ENCODE measurements at regions not wholly inside any gene's neighbourhood (a gene's known extent, or its start where the extent isn't known, plus 50 kb on each side); places are given as distances from the start of the nearest gene placed in this dataset.
A peak's percentile ranks its signal among the peaks of the same experiment; 100 is the strongest.
"Not testable (repeated sequence)": the region's sequence is repeated elsewhere in the genome, so short reads cannot be mapped to it uniquely, and the experiment has no call there.

- no peak for DNase-seq
These were observed 102.1 kb upstream of the IGLL5 start for GRCh38 chr22:22785316-22786065.

- DNase-seq = no peak
These were observed 101.1 kb upstream of the IGLL5 start for GRCh38 chr22:22786301-22787115.

- no peak for DNase-seq
These were observed 100.5 kb upstream of the IGLL5 start for GRCh38 chr22:22787151-22787550.

- DNase-seq = peak; percentile 69
These were observed 99.7 kb upstream of the IGLL5 start for GRCh38 chr22:22787786-22788459.

GRCh38 chr22:22788460-22789037 lies 99.1 kb upstream of the IGLL5 start:
- no peak for DNase-seq

GRCh38 chr22:22789233-22789921 lies 98.2 kb upstream of the IGLL5 start:
- DNase-seq = no peak

GRCh38 chr22:22789922-22790845 lies 97.4 kb upstream of the IGLL5 start:
- peak; percentile 36 for DNase-seq

GRCh38 chr22:22791438-22792181 lies 96.0 kb upstream of the IGLL5 start:
- DNase-seq = no peak

- not testable (repeated sequence) for DNase-seq
These were observed 95.3 kb upstream of the IGLL5 start for GRCh38 chr22:22792205-22792786.

GRCh38 chr22:22795639-22796038 lies 92.0 kb upstream of the IGLL5 start:
- not testable (repeated sequence) for DNase-seq

- no peak for DNase-seq
These were observed 90.9 kb upstream of the IGLL5 start for GRCh38 chr22:22796724-22797123.

- DNase-seq = no peak
These were observed 89.4 kb upstream of the IGLL5 start for GRCh38 chr22:22798232-22798616.

- DNase-seq = no peak
These were observed 88.9 kb upstream of the IGLL5 start for GRCh38 chr22:22798716-22799115.

- no peak for DNase-seq
These were observed 88.1 kb upstream of the IGLL5 start for GRCh38 chr22:22799561-22799960.

GRCh38 chr22:22800716-22801115 lies 86.9 kb upstream of the IGLL5 start:
- no peak for DNase-seq

GRCh38 chr22:22802339-22802970 lies 85.2 kb upstream of the IGLL5 start:
- DNase-seq = peak; percentile 49

- no peak for DNase-seq
These were observed 84.2 kb upstream of the IGLL5 start for GRCh38 chr22:22803285-22803853.

GRCh38 chr22:22810018-22810427 lies 77.6 kb upstream of the IGLL5 start:
- peak; percentile 54 for DNase-seq

GRCh38 chr22:22810471-22810870 lies 77.1 kb upstream of the IGLL5 start:
- DNase-seq = no peak
